Inferior parietal cortex (tissue), 1 donor: ENCODE measurements at regions not wholly inside any gene's neighbourhood (a gene's known extent, or its start where the extent isn't known, plus 50 kb on each side); places are given as distances from the start of the nearest gene placed in this dataset.
A peak's percentile ranks its signal among the peaks of the same experiment; 100 is the strongest.
"Not testable (repeated sequence)": the region's sequence is repeated elsewhere in the genome, so short reads cannot be mapped to it uniquely, and the experiment has no call there.

Experiments
- DNase-seq: peaks from one replicate; pipeline ENCODE4 v3.0.0-alpha.2; 2016; ENCODE audit errors: extremely low spot score

DNA sequence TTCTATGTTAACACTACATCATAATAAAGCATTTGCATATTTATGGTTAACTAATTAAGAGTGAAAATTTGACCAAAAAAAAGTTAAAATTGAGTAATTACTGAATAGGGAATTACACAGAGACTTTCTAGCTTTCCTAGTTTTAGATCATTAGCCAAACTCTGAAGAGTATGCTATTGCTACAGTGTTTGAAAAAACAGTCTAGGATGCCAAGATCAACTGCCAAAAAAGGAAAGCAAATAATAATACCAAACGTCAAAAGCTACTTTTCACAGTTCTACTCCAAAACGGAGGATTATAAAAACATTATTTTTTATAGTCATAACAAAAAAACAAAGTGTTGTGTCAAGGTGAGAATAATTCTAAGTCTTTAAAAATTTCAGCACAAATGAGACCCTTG is 359.8 kb upstream of the CTSO start:
- no peak for DNase-seq

DNA sequence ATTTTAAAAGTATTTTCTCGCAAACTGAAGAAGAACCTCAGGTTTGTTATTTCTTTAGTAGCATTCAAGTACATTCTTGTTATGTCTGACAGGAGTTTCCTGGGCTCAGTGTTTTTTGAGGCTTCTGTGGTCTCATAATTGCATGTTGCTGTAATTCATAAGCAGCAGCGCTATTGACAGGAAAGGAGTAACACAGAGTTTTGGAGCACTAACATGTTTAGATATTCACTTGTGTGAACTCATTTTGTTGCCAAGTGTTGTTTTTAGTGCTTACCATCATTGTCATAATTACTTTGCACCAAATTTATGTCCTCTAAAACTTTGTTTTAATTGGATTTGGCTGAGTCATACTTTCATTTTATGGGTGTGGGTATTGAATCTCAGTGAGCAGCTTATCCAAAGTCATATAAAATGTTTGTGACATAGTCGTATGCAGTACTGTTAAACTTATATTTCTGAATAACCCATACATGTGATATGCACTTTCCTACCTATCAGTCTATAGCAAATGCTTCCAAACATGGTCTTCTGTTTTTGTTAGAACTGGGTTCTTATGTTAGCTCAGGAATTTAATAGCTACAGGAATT is 358.7 kb upstream of the CTSO start:
- DNase-seq = no peak

- no peak for DNase-seq
Measured at GRCh38 chr4:156309031-156309430, 355.4 kb upstream of the CTSO start.

DNA sequence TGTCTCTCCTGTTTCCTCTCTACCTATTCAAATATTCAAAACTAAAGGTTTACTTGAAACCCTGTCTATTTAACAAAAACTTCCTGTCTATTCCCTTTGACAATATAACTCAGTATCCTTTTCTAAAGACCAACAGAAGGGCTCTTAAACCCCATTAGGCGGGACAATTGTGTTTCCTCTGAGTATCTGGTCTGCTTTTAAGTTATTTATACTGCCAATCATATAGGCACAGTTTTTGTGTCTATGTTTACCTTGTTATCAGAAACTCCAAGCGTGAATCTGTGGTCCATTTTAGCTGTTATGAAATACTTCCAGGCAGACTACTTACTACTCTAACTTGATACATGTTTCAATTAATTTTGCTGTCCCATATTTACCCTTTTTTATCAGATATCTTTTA is 350.0 kb upstream of the CTSO start:
- no peak for DNase-seq

DNA sequence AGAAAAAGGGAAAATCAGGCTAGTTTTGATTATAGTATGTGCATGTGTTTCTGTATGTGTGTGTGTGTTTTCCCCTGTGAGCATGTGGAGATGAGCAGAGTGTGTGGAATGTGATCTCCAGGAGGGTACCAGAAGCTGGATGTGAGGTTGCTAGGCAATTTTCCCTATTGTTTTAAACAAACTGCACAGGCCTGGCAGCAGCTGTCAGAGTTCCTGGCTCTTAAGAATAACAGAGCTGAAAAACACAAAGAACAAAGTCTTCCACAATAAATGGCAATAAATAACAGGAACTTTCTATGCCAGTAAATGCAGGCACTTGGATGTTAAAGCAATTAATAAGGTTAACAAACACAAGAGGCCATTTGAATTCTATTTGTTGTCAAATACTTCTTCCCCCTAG is 344.6 kb upstream of the CTSO start:
- DNase-seq = no peak

GRCh38 chr4:156295676-156296195 is 342.1 kb upstream of the CTSO start:
- DNase-seq = no peak

DNA sequence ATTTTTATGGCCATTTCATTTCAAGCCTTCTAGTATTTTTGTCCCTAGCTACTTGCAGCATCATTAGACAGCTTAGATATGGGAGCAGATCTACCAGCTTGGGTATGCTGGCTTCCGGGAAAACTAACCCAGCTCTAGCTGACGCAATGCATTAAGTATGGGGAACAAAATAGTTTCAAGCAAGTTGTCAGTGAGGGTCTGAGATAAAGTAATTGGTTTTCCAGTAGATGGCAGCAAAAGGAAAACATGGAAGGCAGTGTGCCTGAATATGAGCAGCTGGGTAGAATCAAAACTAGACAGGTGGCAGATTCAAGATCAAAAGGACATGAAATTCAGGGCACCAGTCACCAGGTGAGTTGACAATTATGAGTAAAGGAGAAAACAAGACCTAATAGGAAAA is 340.9 kb upstream of the CTSO start:
- DNase-seq = peak; percentile 29

GRCh38 chr4:156293657-156294297 is 340.1 kb upstream of the CTSO start:
- no peak for DNase-seq

GRCh38 chr4:156291317-156291716 is 337.7 kb upstream of the CTSO start:
- DNase-seq = no peak

- DNase-seq = no peak
Measured at GRCh38 chr4:156290811-156291210, 337.1 kb upstream of the CTSO start.

- not testable (repeated sequence) for DNase-seq
Measured at GRCh38 chr4:156290026-156290425, 336.4 kb upstream of the CTSO start.

DNA sequence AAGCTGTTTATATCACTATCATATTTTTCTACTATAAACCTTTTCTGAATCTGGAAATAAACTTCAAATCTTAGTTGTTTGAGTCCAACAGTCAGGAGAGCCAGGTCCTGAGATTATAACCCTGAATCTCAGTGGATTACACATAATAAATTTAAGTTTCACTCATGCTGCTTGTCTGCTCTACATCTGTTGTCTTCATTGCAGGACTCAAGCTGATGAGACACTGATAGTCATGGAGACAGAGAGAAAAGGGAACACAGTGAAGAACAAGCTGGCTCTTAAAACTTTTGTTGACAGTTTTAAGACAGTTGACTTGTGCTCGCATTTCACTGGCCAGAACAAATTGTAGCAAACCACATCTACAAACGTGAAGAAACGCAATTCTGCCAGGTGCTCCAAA is 327.0 kb upstream of the CTSO start:
- no peak for DNase-seq

- DNase-seq = no peak
Measured at GRCh38 chr4:156265407-156265806, 311.7 kb upstream of the CTSO start.

- no peak for DNase-seq
Measured at GRCh38 chr4:156261230-156261629, 307.6 kb upstream of the CTSO start.

DNA sequence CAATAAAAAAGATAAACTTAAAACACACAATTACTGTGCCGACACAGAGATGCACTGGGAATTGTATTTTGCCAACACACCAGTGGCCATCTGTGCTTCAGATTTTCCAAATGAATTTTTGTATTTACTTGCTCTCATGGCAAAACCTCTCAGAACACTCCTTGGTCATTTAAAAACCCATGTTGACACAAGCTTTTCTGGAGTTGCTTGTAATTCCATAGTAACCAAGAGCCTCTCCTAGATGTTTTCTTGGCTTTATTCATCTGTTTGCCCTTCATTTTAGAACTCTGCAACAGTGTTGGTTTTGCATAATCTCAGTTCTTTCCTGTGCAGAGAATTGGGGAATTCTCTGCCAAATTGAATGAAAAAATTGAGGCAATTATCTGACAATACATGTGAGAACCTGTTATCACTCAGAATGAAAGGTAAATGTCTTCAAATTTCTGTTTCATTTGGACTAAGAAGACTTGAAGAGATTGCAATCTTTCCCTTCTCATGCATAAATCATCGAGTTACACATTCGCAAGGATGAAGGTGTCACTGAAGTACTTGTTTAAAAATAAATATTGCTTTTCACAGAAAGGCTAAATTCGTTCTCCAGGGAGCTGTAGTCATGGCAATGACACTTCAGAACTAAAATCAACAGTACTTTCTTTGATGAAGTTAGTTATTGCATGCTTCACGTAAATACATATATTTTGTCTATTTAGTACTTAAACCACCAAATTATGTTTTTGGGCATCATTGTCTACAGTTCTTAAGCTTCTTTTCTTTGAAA is 301.8 kb upstream of the CTSO start:
- DNase-seq = peak; percentile 38

GRCh38 chr4:156252358-156252921 is 298.8 kb upstream of the CTSO start:
- DNase-seq = peak; percentile 39

GRCh38 chr4:156251373-156252065 is 297.9 kb upstream of the CTSO start:
- no peak for DNase-seq

GRCh38 chr4:156248917-156249316 is 295.3 kb upstream of the CTSO start:
- no peak for DNase-seq

DNA sequence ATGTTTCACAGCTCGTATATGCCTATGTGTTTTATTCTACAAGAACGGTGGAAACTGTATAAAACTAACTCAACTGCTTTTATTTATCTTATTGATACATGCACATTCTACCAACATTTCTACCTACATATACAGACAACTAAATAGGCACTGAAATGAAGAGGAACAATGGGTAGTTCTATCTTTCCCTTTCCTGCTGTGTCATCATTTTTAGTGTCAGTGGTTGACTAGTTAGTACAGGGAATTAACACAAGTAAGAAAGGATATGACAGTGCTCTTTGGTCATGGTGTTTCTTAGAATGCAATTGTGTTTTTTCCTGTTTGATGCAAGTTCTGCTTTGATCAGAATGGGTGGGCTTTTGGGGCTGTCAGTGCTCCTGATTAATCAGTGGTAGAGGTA is 293.8 kb upstream of the CTSO start:
- DNase-seq = no peak

GRCh38 chr4:156243015-156243414 is 289.3 kb upstream of the CTSO start:
- DNase-seq = no peak

DNA sequence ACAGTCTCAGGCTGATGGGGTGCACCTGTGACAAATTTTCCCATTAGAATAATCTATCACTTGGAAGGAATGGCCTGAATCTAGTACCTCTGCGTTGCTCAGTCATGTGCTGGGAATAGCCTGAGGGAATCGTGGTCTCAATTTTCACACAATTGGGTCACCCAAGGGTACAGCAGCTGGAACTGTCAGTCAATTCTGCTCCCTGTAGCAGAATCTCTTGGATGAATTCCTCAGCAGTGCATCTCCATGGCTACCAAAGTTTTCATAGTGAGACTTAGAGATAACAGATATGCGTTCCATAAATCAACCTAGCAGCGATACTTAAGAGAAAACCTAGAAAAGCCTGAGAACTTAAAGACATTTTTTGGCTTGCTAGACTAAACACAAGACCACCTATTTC is 288.7 kb upstream of the CTSO start:
- no peak for DNase-seq

DNA sequence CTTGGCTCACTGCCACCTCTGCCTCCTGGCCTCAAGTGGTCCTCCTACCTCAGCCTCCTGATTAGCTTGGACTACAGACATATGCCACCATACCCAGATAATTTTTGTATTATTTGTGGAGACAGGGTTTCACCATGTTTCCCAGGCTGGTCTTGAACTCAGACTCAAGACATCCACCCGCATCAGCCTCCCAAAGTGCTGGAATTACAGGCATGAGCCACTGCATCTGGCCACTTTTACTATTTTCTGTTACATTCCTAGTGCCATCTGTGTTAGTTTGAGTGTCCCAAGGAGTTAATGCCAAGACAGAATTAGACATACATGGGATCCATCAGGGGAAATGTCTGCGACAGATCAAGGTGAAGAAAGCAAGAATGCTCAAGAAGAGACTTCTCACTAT is 288.2 kb upstream of the CTSO start:
- DNase-seq = no peak
